Natural killer cell treated with Interleukin-12 subunit alpha and Interleukin-12 subunit beta and Interleukin-15 and Interleukin-18, amount 100 ng/mL, for 72 hours (primary cell): ENCODE measurements at regions not wholly inside any gene's neighbourhood (a gene's known extent, or its start where the extent isn't known, plus 50 kb on each side); places are given as distances from the start of the nearest gene placed in this dataset.

Experiments used
- ATAC-seq, 2 donors: fragments of 150-1000 bp; cut with Tn5 transposase in 1 of 2; sonication (Bioruptor Pico), chemical (Tn5 transposase) in 1 of 2; 2 replicates each; pipeline ENCODE4 v1.10.0; 2021
- DNase-seq: peaks from one replicate; pipeline ENCODE4 v3.0.0; 2022; ENCODE audit warnings: low spot score
- H3K27ac Mint-ChIP-seq, 2 donors: 1 replicate in 1 of 2; 2 replicates in 1 of 2; pipeline ENCODE4 v1.8.0; 2022; ENCODE audit warnings: mixed read lengths in 2 of 2, mild to moderate bottlenecking in 1 of 2, moderate library complexity in 1 of 2
- H3K27me3 Mint-ChIP-seq, 2 donors: 1 replicate in 1 of 2; 2 replicates in 1 of 2; pipeline ENCODE4 v1.8.0; 2022; ENCODE audit warnings: mixed read lengths in 2 of 2
- H3K36me3 Mint-ChIP-seq: one replicate; pipeline ENCODE4 v1.8.0; 2022; ENCODE audit warnings: mixed read lengths
- H3K4me1 Mint-ChIP-seq, 2 donors: 1 replicate in 1 of 2; 2 replicates in 1 of 2; pipeline ENCODE4 v1.8.0; 2022; ENCODE audit warnings: low read depth in 2 of 2, mixed read lengths in 2 of 2, mild to moderate bottlenecking in 1 of 2
- H3K4me3 Mint-ChIP-seq: one replicate; pipeline ENCODE4 v1.8.0; 2022; ENCODE audit warnings: mixed read lengths
- H3K9me3 Mint-ChIP-seq: 2 replicates; pipeline ENCODE4 v1.8.0; 2022; ENCODE audit warnings: mixed read lengths

DNA sequence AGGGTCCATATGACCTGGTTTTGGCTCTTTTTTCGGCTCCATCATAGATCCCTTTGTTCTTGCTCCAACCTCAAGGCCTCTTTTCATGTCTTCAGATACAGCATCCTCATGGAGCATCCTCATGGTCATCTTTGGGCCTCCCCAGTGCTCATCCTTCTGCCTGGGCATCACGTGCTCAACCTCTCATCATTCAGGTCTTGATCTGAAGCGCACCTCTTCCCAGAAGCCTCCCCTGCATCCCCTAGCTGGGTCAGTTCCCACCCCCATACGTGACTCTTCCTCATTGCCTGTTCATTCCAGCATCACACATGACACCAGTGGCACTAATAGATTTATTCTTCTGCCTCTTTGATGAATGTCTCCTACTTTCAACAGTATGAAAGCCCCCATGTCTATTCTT, 192.2 kb downstream of the MIAT start:
- Mint-ChIP-seq H3K4me3 (no peak overlapping the region), H3K36me3 (no peaks in the 10 kb centered on the region), H3K9me3 (no peaks in the 10 kb centered on the region), H3K27me3 (no peaks in the 10 kb centered on the region), H3K27ac (no peak overlapping the region), H3K4me1 (peaks cover 18 to 28% of the 10 kb centered on the region in 2 donors)
- ATAC-seq (no peak), DNase-seq (no peak)

DNA sequence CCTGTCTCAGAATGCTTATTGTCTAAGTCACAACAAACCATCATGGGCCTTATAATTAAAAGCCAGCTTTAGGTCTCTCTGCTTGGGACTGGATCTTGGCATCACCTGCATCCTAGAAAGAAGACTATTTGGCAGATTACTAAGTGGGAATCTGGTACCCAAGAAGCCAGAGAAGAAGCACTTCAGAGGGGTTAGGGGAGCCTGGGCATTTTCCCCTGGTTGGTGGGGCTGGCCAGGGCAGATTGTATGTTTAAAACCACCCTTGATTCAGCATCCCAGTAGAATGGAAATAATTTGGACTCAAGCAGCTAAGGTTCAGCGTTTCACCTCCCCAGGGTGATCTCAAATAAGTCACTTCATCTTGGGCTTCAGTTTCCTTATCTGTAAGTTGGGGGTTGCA, 193.7 kb downstream of the MIAT start:
- no peak for DNase-seq
- ATAC-seq, result no peak
- Mint-ChIP-seq H3K27ac (no peak overlapping the region), H3K9me3 (no peaks in the 10 kb centered on the region), H3K4me1 (peaks cover 14 to 19% of the 10 kb centered on the region in 2 donors), H3K36me3 (no peaks in the 10 kb centered on the region), H3K4me3 (no peak overlapping the region), H3K27me3 (no peaks in the 10 kb centered on the region)

DNA sequence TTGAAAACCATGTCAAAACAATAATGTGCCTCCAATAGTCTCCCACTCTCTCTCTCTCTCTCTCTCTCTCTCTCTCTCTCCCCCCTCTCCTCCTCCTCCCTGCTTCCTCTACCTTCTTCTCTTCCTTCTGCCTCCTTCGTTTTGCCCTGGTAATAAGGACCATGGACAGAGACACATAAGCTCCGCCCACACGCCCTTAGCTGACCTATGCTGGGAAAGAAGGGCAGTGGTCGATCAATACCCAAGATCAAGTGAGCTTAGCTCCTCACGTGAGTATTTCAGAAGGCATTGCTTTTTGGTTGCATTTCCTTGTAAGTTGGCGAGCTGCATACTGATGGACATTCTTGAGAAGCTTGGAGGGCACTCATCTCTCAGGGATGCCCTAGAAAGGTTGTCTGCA, 194.8 kb downstream of the MIAT start:
- peaks cover 4 to 8% of the 10 kb centered on the region in 2 donors for H3K4me1 Mint-ChIP-seq
- no peak for ATAC-seq
- no peaks in the 10 kb centered on the region for H3K36me3 Mint-ChIP-seq
- DNase-seq, result no peak
- no peak overlapping the region for H3K27ac Mint-ChIP-seq
- H3K4me3 Mint-ChIP-seq, result no peak overlapping the region
- no peaks in the 10 kb centered on the region for H3K9me3 Mint-ChIP-seq
- no peaks in the 10 kb centered on the region for H3K27me3 Mint-ChIP-seq

DNA sequence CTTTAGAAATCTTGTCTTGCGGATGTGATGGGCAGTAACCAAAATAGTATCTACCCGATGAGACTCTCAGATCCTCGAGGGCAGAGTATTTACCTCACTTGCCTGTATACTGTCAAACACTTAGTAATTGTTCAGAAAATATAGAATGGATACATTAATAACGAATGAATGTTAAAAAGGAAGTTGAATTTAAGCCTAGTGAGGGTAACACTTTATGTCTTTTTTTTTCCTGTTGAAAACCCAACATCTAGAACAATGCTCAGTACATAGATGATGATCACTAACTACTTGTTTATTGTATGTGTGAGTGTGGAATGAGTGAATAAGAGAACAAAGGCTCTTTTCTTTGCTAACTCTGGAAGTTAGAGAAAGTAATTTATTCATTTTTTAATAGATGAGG, 195.7 kb downstream of the MIAT start:
- Mint-ChIP-seq H3K27ac (no peak overlapping the region), H3K9me3 (no peaks in the 10 kb centered on the region), H3K36me3 (no peaks in the 10 kb centered on the region), H3K4me1 (no peaks in the 10 kb centered on the region), H3K27me3 (no peaks in the 10 kb centered on the region), H3K4me3 (no peak overlapping the region)
- DNase-seq (no peak), ATAC-seq (no peak)

DNA sequence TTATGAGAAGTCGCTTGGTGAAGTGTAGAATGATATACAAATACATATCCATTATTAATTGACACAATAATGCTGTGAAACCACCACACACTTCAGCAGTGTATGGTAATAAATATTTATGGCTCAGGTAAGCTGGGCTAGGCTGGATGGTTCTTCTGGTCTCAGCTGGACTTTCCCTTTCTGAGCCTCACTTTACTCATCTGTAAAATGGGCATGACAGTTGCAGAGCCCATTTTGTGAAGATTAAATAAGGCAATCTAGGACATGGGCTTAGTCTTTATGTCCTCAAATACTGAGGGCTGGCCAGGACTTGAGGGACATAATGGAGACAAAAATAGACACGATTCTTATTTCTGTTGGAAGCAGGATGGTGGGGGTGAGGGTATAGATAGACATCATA, 196.1 kb downstream of the MIAT start:
- no peaks in the 10 kb centered on the region for H3K27me3 Mint-ChIP-seq
- H3K4me1 Mint-ChIP-seq, result no peaks in the 10 kb centered on the region
- no peak overlapping the region for H3K27ac Mint-ChIP-seq
- ATAC-seq (no peak), DNase-seq (no peak)
- H3K9me3 Mint-ChIP-seq, result no peaks in the 10 kb centered on the region
- no peaks in the 10 kb centered on the region for H3K36me3 Mint-ChIP-seq
- no peak overlapping the region for H3K4me3 Mint-ChIP-seq

DNA sequence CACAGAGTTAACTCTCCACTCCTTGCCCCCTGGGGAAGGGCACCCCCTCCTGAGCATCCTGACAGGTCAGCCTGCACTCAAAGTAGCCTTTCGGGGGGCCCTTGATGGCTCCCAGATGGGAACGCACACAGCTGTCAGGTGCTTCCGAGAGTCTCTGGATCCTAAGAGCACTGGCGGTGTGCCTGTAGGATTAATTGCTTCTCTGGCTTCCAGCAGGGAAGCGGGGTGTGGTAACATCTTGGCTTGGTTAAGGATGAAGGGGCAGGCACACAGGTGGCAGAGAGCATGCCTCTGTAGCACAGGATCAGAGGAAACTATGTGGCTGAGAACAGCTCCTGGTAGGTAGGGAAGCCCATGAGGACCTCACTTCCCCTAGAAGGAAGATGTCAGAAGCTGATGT, 199.8 kb downstream of the MIAT start:
- no peak overlapping the region for H3K27ac Mint-ChIP-seq

DNA sequence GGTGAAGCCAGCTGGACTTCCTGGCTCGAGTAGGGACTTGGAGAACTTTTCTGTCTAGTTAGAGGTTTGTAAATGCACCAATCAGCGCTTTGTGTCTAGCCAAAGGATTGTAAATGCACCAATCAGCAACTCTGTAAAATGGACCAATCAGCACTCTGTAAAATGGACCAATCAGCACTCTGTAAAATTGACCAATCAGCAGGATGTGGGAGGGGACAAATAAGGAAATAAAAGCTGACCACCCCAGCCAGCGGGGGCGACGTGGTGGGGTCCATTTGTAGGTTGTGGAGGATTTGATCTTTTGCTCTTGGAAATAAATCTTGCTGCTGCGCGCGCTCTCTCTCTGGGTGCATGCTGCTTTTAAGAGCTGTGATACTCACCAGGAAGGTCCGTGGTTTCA, 202.9 kb downstream of the MIAT start:
- ATAC-seq, result no peak
- DNase-seq, result no peak
- no peaks in the 10 kb centered on the region for H3K9me3 Mint-ChIP-seq
- H3K4me3 Mint-ChIP-seq, result no peak overlapping the region
- H3K27ac Mint-ChIP-seq, result no peak overlapping the region
- no peaks in the 10 kb centered on the region for H3K27me3 Mint-ChIP-seq
- H3K36me3 Mint-ChIP-seq, result peaks cover 5% of the 10 kb centered on the region
- H3K4me1 Mint-ChIP-seq, result no peaks in the 10 kb centered on the region

More for the DNA sequence above, 199.8 kb downstream of the MIAT start:
- H3K4me3 Mint-ChIP-seq, result no peak overlapping the region
- no peaks in the 10 kb centered on the region for H3K27me3 Mint-ChIP-seq
- DNase-seq, result no peak
- no peaks in the 10 kb centered on the region for H3K9me3 Mint-ChIP-seq
- H3K36me3 Mint-ChIP-seq, result no peaks in the 10 kb centered on the region
- ATAC-seq, result no peak
- H3K4me1 Mint-ChIP-seq, result no peaks in the 10 kb centered on the region

DNA sequence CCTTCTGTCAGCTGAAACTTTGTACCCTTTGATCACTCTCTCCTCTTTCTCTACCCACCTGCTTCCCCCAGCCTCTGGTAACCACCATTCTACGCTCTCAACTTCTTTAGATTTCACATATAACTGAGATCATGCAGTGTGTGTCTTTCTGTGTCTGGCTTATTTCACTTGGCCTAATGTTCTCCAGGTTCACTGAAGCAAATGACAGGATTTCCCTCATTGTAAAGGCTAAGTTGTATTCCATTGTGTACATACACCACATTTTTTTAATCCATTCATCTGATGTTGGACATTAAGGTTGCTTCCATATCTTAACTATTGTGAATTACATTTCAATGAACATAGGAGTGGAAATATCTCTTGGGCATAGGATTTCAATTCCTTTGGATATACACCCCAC, 207.6 kb downstream of the MIAT start:
- no peaks in the 10 kb centered on the region for H3K9me3 Mint-ChIP-seq
- H3K27me3 Mint-ChIP-seq, result no peaks in the 10 kb centered on the region
- H3K36me3 Mint-ChIP-seq, result peaks cover 18% of the 10 kb centered on the region
- DNase-seq, result no peak
- H3K4me3 Mint-ChIP-seq, result no peak overlapping the region
- H3K27ac Mint-ChIP-seq, result no peak overlapping the region
- H3K4me1 Mint-ChIP-seq, result no peaks in the 10 kb centered on the region
- no peak for ATAC-seq

DNA sequence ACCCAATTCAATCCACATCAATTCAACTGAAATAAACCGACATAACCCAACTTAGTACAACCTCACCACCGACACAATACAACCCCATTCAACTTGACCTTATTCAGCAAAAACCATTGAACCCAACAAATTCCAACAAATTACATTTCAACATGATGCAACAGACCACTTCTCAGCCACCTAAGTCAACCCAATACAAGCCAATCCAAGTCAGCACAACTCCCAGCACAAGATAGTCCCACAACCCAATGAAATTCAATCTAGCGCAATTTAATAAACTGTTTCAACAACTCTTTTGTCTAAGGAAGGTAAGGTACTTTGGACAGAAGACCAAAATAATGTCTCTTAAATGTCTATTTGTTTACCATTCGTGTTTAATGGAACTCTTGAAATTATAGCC, 226.0 kb downstream of the MIAT start:
- Mint-ChIP-seq H3K9me3 (no peaks in the 10 kb centered on the region), H3K4me3 (no peak overlapping the region), H3K27ac (no peak overlapping the region), H3K27me3 (no peaks in the 10 kb centered on the region), H3K4me1 (no peaks in the 10 kb centered on the region), H3K36me3 (no peaks in the 10 kb centered on the region)
- ATAC-seq (no peak), DNase-seq (no peak)

DNA sequence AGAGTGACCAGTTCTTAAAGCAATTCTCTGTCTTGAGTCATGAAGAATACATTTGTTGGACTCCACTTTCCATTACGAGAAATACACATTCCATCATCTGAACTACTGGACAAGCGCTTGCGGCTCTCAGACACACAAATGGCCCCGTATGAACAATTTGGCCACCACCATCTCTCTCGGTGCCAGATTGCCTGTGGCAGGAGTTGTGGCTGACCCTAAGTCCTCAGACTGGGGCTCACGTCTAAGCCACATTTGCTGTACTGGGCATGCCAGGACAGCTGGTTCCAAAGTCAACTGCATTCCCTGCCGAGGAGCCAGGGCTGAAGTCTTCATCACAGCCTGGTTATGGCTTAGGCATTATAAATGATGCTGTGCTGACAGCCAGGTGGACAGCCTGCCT, 227.5 kb downstream of the MIAT start:
- ATAC-seq, result no peak
- H3K4me3 Mint-ChIP-seq, result no peak overlapping the region
- DNase-seq, result no peak
- no peaks in the 10 kb centered on the region for H3K36me3 Mint-ChIP-seq
- no peak overlapping the region for H3K27ac Mint-ChIP-seq
- H3K27me3 Mint-ChIP-seq, result no peaks in the 10 kb centered on the region
- no peaks in the 10 kb centered on the region for H3K4me1 Mint-ChIP-seq
- H3K9me3 Mint-ChIP-seq, result no peaks in the 10 kb centered on the region

DNA sequence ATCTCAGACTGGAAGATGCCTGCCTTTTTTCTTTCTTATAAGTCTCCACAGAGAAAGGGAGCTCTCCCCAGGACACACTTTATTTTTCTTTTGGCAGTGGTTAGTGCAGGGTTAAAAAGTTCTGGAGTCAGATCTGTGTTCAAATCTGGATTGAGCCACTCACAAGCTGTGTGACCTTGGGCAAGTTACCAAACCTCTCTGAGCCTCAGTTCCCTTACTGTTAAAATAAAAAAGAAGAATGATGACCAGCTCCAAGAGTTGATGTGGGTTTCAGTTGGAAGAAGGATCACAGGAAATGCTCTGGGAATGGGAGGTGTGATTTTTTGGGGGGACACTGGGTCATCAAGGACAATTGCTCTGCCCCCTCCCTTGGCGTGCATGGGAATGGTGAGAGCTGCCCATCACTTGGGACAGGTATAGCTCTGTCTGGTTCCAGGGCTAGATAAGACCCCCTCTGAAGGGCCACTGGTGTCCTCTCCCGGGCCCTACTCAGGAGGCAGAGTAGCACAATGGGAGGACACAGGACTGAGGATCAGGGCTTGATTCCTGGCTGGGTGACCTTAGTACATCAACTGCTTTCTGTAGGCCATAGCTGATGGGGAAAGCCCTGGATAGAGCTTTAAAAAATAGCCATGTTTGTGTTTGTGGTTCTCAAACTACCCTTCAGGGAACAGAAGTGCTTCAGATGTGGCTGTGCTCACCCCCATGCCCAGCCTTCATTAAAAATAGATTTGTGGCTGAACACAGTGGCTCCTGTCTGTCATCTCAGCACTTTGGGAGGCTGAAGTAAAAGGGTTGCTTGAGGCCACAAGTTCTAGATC, 228.3 kb downstream of the MIAT start:
- Mint-ChIP-seq H3K4me3 (no peak overlapping the region), H3K27me3 (no peaks in the 10 kb centered on the region), H3K9me3 (no peaks in the 10 kb centered on the region), H3K4me1 (no peaks in the 10 kb centered on the region), H3K27ac (no peak overlapping the region), H3K36me3 (no peaks in the 10 kb centered on the region)
- ATAC-seq (no peak), DNase-seq (no peak)

DNA sequence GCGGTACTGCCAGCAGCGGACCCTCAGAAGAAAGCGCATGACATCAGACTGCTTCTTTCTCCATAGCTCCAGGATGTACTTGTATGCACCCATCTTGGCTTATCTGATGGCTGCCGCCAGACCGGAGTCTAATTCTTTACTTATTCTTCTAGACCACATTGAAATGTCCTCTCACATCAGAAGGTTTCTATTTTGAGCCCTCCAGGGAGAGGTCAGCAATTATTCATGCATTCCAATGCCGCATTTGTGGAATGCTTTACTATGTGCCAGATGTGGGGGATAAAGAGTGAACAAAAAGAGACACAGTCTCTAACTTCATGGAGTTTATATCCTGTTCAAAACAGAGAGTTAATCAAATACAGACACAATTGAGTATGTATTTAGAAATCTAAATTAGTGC, 230.1 kb downstream of the MIAT start:
- H3K27ac Mint-ChIP-seq, result no peak overlapping the region
- H3K27me3 Mint-ChIP-seq, result peaks cover 2 to 8% of the 10 kb centered on the region in 2 donors
- no peak for DNase-seq
- no peak overlapping the region for H3K4me3 Mint-ChIP-seq
- H3K9me3 Mint-ChIP-seq, result no peaks in the 10 kb centered on the region
- no peak for ATAC-seq
- no peaks in the 10 kb centered on the region for H3K36me3 Mint-ChIP-seq
- H3K4me1 Mint-ChIP-seq, result no peaks in the 10 kb centered on the region

DNA sequence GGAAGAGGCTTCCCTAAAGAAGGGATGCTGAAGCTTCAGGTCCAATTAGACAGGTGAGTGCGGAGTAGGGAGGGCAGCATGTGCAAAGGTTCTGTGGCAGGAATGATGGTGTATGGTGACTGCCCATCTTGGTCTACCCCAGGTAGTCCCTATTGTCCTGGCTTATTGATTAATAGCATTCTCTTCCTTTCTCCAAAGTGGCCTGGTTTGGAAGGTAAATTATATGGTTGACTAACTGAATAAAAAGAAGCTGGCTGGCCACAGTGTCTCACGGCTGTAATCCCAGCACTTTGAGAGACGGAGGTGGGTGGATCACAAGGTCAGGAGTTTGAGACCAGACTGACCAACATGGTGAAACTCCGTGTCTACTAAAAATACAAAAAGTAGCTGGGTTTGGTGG, 230.5 kb downstream of the MIAT start:
- Mint-ChIP-seq H3K4me1 (no peaks in the 10 kb centered on the region), H3K4me3 (no peak overlapping the region), H3K9me3 (no peaks in the 10 kb centered on the region), H3K36me3 (no peaks in the 10 kb centered on the region), H3K27ac (no peak overlapping the region), H3K27me3 (peaks cover 5 to 8% of the 10 kb centered on the region in 2 donors)
- ATAC-seq (no peak), DNase-seq (no peak)

DNA sequence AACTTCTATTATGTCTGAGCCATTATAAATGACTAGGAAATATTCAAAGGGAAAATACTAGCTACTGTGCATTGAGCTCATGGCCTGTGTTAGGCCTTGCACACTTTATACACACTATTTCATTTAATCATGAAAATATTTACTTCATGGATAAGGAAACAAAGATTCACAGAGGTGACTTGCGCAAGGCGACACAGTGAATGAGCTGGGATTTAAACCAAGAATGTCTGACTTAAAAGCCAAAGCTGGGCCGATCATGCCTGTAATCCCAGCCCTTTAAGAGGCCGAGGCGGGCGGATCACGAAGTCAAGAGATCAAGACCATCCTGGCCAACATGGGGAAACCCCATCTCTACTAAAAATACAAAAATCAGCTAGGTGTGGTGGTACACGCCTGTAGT, 231.5 kb downstream of the MIAT start:
- ATAC-seq (no peak), DNase-seq (no peak)
- Mint-ChIP-seq H3K27me3 (peaks cover 5 to 8% of the 10 kb centered on the region in 2 donors), H3K9me3 (no peaks in the 10 kb centered on the region), H3K4me1 (no peaks in the 10 kb centered on the region), H3K36me3 (no peaks in the 10 kb centered on the region), H3K27ac (no peak overlapping the region), H3K4me3 (no peak overlapping the region)

DNA sequence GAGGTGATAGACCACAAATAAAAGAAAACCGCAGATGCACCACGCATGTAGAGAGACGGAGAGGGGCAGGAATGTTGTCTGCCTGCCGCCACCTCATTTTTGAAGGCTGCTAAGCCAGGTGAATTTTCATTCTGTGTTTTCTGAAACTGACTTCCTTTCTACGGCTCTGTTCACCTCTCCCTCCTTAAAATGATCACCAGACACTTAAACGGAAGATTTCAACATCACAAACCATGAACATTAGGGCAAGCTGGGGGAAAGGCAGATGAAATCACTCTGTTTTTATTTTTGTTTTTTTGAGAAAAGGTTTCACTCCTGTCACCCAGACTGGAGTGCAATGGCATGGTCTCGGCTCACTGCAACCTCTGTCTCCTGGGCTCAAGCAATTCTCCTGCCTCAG, 232.4 kb downstream of the MIAT start:
- Mint-ChIP-seq H3K4me3 (no peak overlapping the region), H3K9me3 (no peaks in the 10 kb centered on the region), H3K27ac (no peak overlapping the region), H3K4me1 (no peaks in the 10 kb centered on the region), H3K36me3 (no peaks in the 10 kb centered on the region), H3K27me3 (peaks cover 5 to 8% of the 10 kb centered on the region in 2 donors)
- no peak for ATAC-seq
- DNase-seq, result no peak
